ENCODE measurements at regions not wholly inside any gene's neighbourhood (a gene's known extent, or its start where the extent isn't known, plus 50 kb on each side); places are given as distances from the start of the nearest gene placed in this dataset.

- Histone ChIP-seq H3K9me1 (ENCODE audit: insufficient read depth, low read length) (no peaks in the 10 kb centered on the region), H3K4me2 (ENCODE audit: low read depth, low read length) (no peak overlapping the region), H3K14ac (replicated peaks; ENCODE audit: low read depth, low read length) (no peak overlapping the region), H3K9me3 (ENCODE audit: control insufficient read depth, insufficient read depth, low read length) (no peaks in the 10 kb centered on the region), H3K36me3 (ENCODE audit: control insufficient read depth, insufficient read depth, low read length) (no peaks in the 10 kb centered on the region), H4K91ac (ENCODE audit: insufficient read depth, low read depth, low read length) (no peak overlapping the region), H2AK9ac (replicated peaks; ENCODE audit: low read depth, low read length, poor library complexity) (no peak overlapping the region), H2BK15ac (ENCODE audit: low read depth, low read length) (no peak overlapping the region), H2BK5ac (ENCODE audit: low read depth, low read length, poor library complexity, severe bottlenecking) (no peak overlapping the region), H3K4ac (ENCODE audit: low read depth, low read length) (no peak overlapping the region), H2AK5ac (ENCODE audit: low read depth, low read length) (no peak overlapping the region), H3K4me1 (ENCODE audit: control insufficient read depth, insufficient read depth, low read length) (no peaks in the 10 kb centered on the region), H3K9ac (ENCODE audit: low read depth, low read length) (no peak overlapping the region), H3K4me3 (ENCODE audit: insufficient read depth, low read depth, low read length) (no peak overlapping the region), H3K23ac (ENCODE audit: low read depth, low read length) (no peak overlapping the region), H4K8ac (ENCODE audit: low read depth in 2 of 2, low read length in 2 of 2) (no peak overlapping the region), H2AFZ (replicated peaks; ENCODE audit: low read length, poor library complexity) (no peak overlapping the region), H3K56ac (ENCODE audit: extremely low read depth, insufficient read depth, low read length) (no peak overlapping the region), H2BK20ac (ENCODE audit: low read depth, low read length) (no peak overlapping the region), H4K5ac (ENCODE audit: low read depth, low read length) (no peak overlapping the region), H3K27ac (ENCODE audit: insufficient read depth, low read length) (no peak overlapping the region), H3K18ac (ENCODE audit: low read depth, low read length) (no peak overlapping the region), H3K79me1 (ENCODE audit: low read depth in 1 of 2, low read length in 2 of 2) (no peaks in the 10 kb centered on the region), H3K27me3 (ENCODE audit: control insufficient read depth, insufficient read depth, low read length) (no peaks in the 10 kb centered on the region), H2BK120ac (ENCODE audit: low read depth, low read length) (no peak overlapping the region), H4K20me1 (ENCODE audit: insufficient read depth, low read length) (no peaks in the 10 kb centered on the region)
- TF ChIP-seq CEBPB (IDR thresholded peaks at IDR 0.05; ENCODE audit: low read depth, low read length) (no peak), BHLHE40 (IDR thresholded peaks at IDR 0.05; ENCODE audit: low read depth, low read length) (no peak), USF2 (IDR thresholded peaks at IDR 0.05; ENCODE audit: low read depth, low read length) (no peak), MAFK (IDR thresholded peaks at IDR 0.05; ENCODE audit: low read depth, low read length) (no peak), RAD21 (IDR thresholded peaks at IDR 0.05; ENCODE audit: low read length) (no peak), POLR2A (IDR thresholded peaks at IDR 0.05; ENCODE audit: low read depth, low read length) (no peak), MXI1 (IDR thresholded peaks at IDR 0.05; ENCODE audit: borderline replicate concordance, low read depth, low read length) (no peak), FOS (IDR thresholded peaks at IDR 0.05; ENCODE audit: low read depth, low read length) (no peak), CHD1 (IDR thresholded peaks at IDR 0.05; ENCODE audit: low read depth, low read length) (no peak), RCOR1 (IDR thresholded peaks at IDR 0.05; ENCODE audit: insufficient replicate concordance, low read length) (no peak), NFE2L2 (IDR thresholded peaks at IDR 0.05; ENCODE audit: low read depth, low read length) (no peak)
- ChIA-PET POLR2A (ENCODE audit: unreplicated experiment) (no interaction called here), CTCF (no interaction called here)
- dilution Hi-C loops (cut with HindIII; ENCODE audit: low sequenced_read_pairs, unreplicated experiment) (no loop called here), intact Hi-C loops (cut with micrococcal nuclease) (no loop called here), in situ Hi-C loops (cut with MboI; ENCODE audit: low sequenced_read_pairs) (no loop called here)
- BruUV-seq (replicated peaks): no TSS peak
- no peak for DNase-seq
- ATAC-seq (ENCODE audit: low read depth): no peak
Measured at GRCh38 chrX:23575281-23575680, 92.0 kb upstream of the PRDX4 start.
